HL-60 (cell line): ENCODE measurements at regions not wholly inside any gene's neighbourhood (a gene's known extent, or its start where the extent isn't known, plus 50 kb on each side); places are given as distances from the start of the nearest gene placed in this dataset.

Experiments used
- CTCF ChIP-seq: IDR thresholded peaks from one replicate; pipeline ENCODE4 v1.5.1; 2011; ENCODE audit warnings: low read length, control low read depth, inconsistent platforms; ENCODE audit not compliant: insufficient read depth
- POLR2AphosphoS5 ChIP-seq: IDR thresholded peaks from 2 replicates; pipeline ENCODE4 v1.6.1; 2012; ENCODE audit warnings: low read depth
- REST ChIP-seq: IDR thresholded peaks from 2 replicates; pipeline ENCODE4 v1.6.1; 2012; ENCODE audit warnings: low read depth; ENCODE audit not compliant: insufficient replicate concordance

GRCh38 chr5:124238350-124238749, 508.1 kb downstream of the ZNF608 start:
- TF ChIP-seq CTCF (no peak), POLR2AphosphoS5 (no peak), REST (no peak)
